NB4 (cell line): ENCODE measurements at regions not wholly inside any gene's neighbourhood (a gene's known extent, or its start where the extent isn't known, plus 50 kb on each side); places are given as distances from the start of the nearest gene placed in this dataset.

ENCODE experiments used
- MYC ChIP-seq: IDR thresholded peaks from 2 replicates; pipeline ENCODE4 v1.6.1; 2011; ENCODE audit warnings: low read depth, low read length
- POLR2A ChIP-seq: IDR thresholded peaks from 2 replicates; pipeline ENCODE4 v1.6.1; 2011; ENCODE audit warnings: mild to moderate bottlenecking; ENCODE audit not compliant: insufficient read length; ENCODE audit errors: extremely low read depth
- TF ChIP-seq, protein P1 (sequence below): IDR thresholded peaks from one replicate; pipeline ENCODE4 v1.5.1; 2012; ENCODE audit warnings: low read depth, low read length

DNA sequence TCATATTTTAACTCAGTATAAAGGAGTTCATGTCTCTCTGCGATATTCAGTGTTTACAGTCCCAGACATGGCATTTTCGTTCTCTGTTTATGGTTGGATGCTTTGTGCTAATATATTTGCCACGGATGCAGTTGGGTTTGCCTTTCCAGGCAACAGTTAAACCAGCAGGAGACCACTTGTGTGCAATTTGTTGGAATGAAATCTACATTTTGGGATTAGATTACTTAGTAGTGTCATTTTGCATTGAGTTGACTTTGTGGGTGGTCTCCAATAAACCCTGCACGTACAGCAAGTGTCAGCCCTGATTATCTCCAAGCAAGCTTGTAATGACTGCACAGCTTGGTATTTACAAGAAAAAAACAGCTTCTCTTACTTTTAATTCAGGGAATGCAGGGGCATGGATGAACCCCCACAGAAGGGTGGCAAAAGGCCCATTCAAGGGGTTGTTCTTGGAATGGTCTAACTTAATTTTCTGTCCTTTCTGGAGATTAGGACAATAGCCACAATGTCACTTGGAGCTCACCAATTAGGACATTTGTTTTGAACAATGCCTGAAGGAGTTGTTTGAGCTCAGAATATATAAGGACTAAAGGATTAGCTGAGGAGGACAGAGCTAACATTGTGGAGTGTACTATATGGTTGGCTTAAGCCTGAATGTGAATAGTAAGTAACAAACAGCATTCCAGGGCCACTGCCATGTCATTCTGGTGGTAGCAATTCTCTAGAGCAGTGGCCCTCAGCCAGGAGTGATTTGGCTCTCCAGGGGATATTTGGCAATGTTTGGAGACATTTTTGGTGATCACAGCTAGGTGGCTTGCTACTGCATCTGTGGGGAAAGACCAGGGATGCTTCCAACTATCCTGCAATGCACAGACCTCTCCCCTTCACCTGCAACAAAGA lies 121.5 kb downstream of the SLC4A3 start:
- TF ChIP-seq, protein P1, sequence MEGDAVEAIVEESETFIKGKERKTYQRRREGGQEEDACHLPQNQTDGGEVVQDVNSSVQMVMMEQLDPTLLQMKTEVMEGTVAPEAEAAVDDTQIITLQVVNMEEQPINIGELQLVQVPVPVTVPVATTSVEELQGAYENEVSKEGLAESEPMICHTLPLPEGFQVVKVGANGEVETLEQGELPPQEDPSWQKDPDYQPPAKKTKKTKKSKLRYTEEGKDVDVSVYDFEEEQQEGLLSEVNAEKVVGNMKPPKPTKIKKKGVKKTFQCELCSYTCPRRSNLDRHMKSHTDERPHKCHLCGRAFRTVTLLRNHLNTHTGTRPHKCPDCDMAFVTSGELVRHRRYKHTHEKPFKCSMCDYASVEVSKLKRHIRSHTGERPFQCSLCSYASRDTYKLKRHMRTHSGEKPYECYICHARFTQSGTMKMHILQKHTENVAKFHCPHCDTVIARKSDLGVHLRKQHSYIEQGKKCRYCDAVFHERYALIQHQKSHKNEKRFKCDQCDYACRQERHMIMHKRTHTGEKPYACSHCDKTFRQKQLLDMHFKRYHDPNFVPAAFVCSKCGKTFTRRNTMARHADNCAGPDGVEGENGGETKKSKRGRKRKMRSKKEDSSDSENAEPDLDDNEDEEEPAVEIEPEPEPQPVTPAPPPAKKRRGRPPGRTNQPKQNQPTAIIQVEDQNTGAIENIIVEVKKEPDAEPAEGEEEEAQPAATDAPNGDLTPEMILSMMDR, result no peak
- TF ChIP-seq POLR2A (no peak), MYC (no peak)
